ENCODE measurements at regions not wholly inside any gene's neighbourhood (a gene's known extent, or its start where the extent isn't known, plus 50 kb on each side); places are given as distances from the start of the nearest gene placed in this dataset.

DNA sequence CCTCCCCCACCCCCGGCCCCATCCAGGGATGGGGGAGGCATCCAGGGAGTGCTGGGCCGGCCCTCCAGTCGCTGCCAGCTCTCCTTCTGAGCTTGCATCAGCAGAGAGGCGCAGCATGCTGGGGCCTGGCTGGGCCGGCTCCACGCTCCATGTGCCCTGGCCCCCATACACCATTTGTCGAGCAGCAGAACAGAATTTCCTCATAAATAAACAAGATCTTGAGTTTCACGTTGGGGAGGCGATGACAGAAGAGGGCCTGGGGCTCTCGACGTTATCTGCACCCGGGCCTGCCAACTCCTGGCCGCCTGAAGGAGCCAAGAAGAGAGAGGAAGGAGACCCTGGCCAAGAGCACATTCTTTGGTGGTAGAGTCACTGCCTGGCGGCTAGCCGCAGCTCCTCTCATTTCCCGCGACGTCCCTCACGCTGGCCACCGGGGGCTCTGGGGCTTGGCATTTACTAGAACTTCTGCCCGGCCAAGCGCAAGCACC is 177.0 kb downstream of the FGF18 start:
- H3K4me1 ChIP-seq (ENCODE audit: control insufficient read depth in 2 of 2, insufficient read depth in 2 of 2, low read length in 2 of 2), result no peaks in the 10 kb centered on the region
- ChIA-PET POLR2A (no interaction called here), CTCF (no interaction called here)
- peaks cover 0 to 9% (median 0%) of the 10 kb centered on the region in 3 donors for H3K9me3 ChIP-seq (ENCODE audit: control extremely low read depth in 1 of 3, control insufficient read depth in 2 of 3, insufficient read depth in 1 of 3, low read length in 2 of 3)
- DNase-seq (no peak), ATAC-seq (ENCODE audit: low read depth) (no peak)
- TF ChIP-seq, protein P1, sequence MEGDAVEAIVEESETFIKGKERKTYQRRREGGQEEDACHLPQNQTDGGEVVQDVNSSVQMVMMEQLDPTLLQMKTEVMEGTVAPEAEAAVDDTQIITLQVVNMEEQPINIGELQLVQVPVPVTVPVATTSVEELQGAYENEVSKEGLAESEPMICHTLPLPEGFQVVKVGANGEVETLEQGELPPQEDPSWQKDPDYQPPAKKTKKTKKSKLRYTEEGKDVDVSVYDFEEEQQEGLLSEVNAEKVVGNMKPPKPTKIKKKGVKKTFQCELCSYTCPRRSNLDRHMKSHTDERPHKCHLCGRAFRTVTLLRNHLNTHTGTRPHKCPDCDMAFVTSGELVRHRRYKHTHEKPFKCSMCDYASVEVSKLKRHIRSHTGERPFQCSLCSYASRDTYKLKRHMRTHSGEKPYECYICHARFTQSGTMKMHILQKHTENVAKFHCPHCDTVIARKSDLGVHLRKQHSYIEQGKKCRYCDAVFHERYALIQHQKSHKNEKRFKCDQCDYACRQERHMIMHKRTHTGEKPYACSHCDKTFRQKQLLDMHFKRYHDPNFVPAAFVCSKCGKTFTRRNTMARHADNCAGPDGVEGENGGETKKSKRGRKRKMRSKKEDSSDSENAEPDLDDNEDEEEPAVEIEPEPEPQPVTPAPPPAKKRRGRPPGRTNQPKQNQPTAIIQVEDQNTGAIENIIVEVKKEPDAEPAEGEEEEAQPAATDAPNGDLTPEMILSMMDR (IDR thresholded peaks at IDR 0.05), result no peak
- no peak for TF ChIP-seq EZH2 (IDR thresholded peaks at IDR 0.05; ENCODE audit: borderline replicate concordance, insufficient read depth, low read depth, low read length, poor library complexity, severe bottlenecking)
- H3K27ac ChIP-seq (ENCODE audit: low read length in 2 of 2), result no peak overlapping the region
- H3K9ac ChIP-seq (ENCODE audit: low read length), result no peak overlapping the region
- H3K4me3 ChIP-seq (ENCODE audit: control extremely low read depth in 1 of 5, extremely low read depth in 1 of 5, insufficient read depth in 1 of 5, low read depth in 2 of 5, low read length in 4 of 5), result no peak overlapping the region
- no peak overlapping the region for H2AFZ ChIP-seq (ENCODE audit: insufficient read depth, low read depth, low read length, poor library complexity, severe bottlenecking)
- H3K4me1 Mint-ChIP-seq, result no peaks in the 10 kb centered on the region
- H3K27ac Mint-ChIP-seq, result no peak overlapping the region
- WGBS (ENCODE audit: insufficient coverage), result 94% methylated on average over 19 of the region's 22 CpGs
- no peaks in the 10 kb centered on the region for H3K9me3 Mint-ChIP-seq (ENCODE audit: insufficient read depth)
- intact Hi-C loops (cut with micrococcal nuclease), result no loop called here
- H3K27me3 ChIP-seq (replicated peaks in 1 of 4; ENCODE audit: control extremely low read depth in 1 of 4, control insufficient read depth in 3 of 4, insufficient read depth in 4 of 4, low read length in 3 of 4), result no peaks in the 10 kb centered on the region
- H3K36me3 ChIP-seq (replicated peaks in 1 of 2; ENCODE audit: control extremely low read depth in 1 of 2, control insufficient read depth in 1 of 2, extremely low read depth in 1 of 2, insufficient read depth in 2 of 2, low read length in 1 of 2), result no peaks in the 10 kb centered on the region
- H3K79me2 ChIP-seq (ENCODE audit: control insufficient read depth, insufficient read depth, low read length), result no peaks in the 10 kb centered on the region
- no peak overlapping the region for H3K4me3 Mint-ChIP-seq
- no peak overlapping the region for H3K4me2 ChIP-seq (replicated peaks; ENCODE audit: low read depth, low read length, poor library complexity, severe bottlenecking)
- H3K27me3 Mint-ChIP-seq, result peaks cover 6% of the 10 kb centered on the region
- H4K20me1 ChIP-seq (ENCODE audit: control insufficient read depth, insufficient read depth, low read length, poor library complexity, severe bottlenecking), result no peaks in the 10 kb centered on the region

DNA sequence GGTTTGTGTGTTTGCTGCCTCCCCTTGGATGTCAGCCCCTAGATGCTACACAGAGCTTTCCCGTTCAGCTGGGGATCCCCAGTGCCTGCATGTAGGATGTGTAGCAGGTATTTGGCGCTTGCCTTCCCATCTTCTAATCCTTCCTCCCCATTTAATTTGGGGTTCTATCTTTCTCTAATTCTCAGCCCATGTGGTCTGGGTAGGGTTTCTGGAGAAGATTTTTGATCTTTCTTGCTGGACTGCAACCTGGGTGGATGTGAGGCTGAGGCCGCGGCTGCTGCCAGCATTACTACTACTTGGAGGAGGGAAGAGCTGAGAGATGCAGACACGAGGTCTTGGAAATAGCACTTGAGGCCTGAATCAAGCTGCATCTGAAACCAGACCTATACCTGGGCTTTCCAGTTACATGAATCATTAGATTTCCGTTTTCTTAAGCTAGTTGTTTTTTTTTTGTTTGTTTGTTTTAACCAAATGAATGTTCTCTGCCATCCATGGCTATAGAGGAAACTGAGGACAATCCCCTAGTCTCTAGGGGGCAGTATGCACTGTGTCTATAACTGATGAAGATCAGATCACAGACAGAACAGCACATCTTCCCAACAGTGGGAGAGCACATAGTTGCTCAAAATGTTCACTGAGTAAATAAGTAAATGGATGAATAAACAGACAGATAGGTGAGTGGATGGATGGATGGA is 178.6 kb downstream of the FGF18 start:
- CTCF ChIA-PET, result no interaction called here
- intact Hi-C loops (cut with micrococcal nuclease), result no loop called here
- H3K36me3 ChIP-seq (replicated peaks in 1 of 2; ENCODE audit: control extremely low read depth in 1 of 2, control insufficient read depth in 1 of 2, extremely low read depth in 1 of 2, insufficient read depth in 2 of 2, low read length in 1 of 2), result no peaks in the 10 kb centered on the region
- TF ChIP-seq, protein P1 (IDR thresholded peaks at IDR 0.05), result no peak
- no peak for TF ChIP-seq EZH2 (IDR thresholded peaks at IDR 0.05; ENCODE audit: borderline replicate concordance, insufficient read depth, low read depth, low read length, poor library complexity, severe bottlenecking)
- DNase-seq (no peak), ATAC-seq (ENCODE audit: low read depth) (no peak)
- H4K20me1 ChIP-seq (ENCODE audit: control insufficient read depth, insufficient read depth, low read length, poor library complexity, severe bottlenecking), result no peaks in the 10 kb centered on the region
- H3K4me3 Mint-ChIP-seq, result no peak overlapping the region
- H3K79me2 ChIP-seq (ENCODE audit: control insufficient read depth, insufficient read depth, low read length), result no peaks in the 10 kb centered on the region
- POLR2A ChIA-PET, result no interaction called here
- H3K27me3 ChIP-seq (replicated peaks in 1 of 4; ENCODE audit: control extremely low read depth in 1 of 4, control insufficient read depth in 3 of 4, insufficient read depth in 4 of 4, low read length in 3 of 4), result no peaks in the 10 kb centered on the region
- no peak overlapping the region for H2AFZ ChIP-seq (ENCODE audit: insufficient read depth, low read depth, low read length, poor library complexity, severe bottlenecking)
- H3K27ac ChIP-seq (ENCODE audit: low read length in 2 of 2), result no peak overlapping the region
- 100% methylated on average over 2 of the region's 6 CpGs for WGBS (ENCODE audit: insufficient coverage)
- peaks cover 0 to 9% (median 0%) of the 10 kb centered on the region in 3 donors for H3K9me3 ChIP-seq (ENCODE audit: control extremely low read depth in 1 of 3, control insufficient read depth in 2 of 3, insufficient read depth in 1 of 3, low read length in 2 of 3)
- no peak overlapping the region for H3K9ac ChIP-seq (ENCODE audit: low read length)
- no peaks in the 10 kb centered on the region for H3K4me1 Mint-ChIP-seq
- H3K27ac Mint-ChIP-seq, result no peak overlapping the region
- H3K4me1 ChIP-seq (ENCODE audit: control insufficient read depth in 2 of 2, insufficient read depth in 2 of 2, low read length in 2 of 2), result no peaks in the 10 kb centered on the region
- H3K27me3 Mint-ChIP-seq, result peaks cover 6% of the 10 kb centered on the region
- no peak overlapping the region for H3K4me3 ChIP-seq (ENCODE audit: control extremely low read depth in 1 of 5, extremely low read depth in 1 of 5, insufficient read depth in 1 of 5, low read depth in 2 of 5, low read length in 4 of 5)
- H3K9me3 Mint-ChIP-seq (ENCODE audit: insufficient read depth), result peaks cover 3% of the 10 kb centered on the region
- no peak overlapping the region for H3K4me2 ChIP-seq (replicated peaks; ENCODE audit: low read depth, low read length, poor library complexity, severe bottlenecking)
